HuH-7.5 (cell line): ENCODE measurements at regions not wholly inside any gene's neighbourhood (a gene's known extent, or its start where the extent isn't known, plus 50 kb on each side); places are given as distances from the start of the nearest gene placed in this dataset.

Source experiments
- DNase-seq: peaks from one replicate; pipeline ENCODE4 v3.0.0; 2011; ENCODE audit warnings: low spot score

DNA sequence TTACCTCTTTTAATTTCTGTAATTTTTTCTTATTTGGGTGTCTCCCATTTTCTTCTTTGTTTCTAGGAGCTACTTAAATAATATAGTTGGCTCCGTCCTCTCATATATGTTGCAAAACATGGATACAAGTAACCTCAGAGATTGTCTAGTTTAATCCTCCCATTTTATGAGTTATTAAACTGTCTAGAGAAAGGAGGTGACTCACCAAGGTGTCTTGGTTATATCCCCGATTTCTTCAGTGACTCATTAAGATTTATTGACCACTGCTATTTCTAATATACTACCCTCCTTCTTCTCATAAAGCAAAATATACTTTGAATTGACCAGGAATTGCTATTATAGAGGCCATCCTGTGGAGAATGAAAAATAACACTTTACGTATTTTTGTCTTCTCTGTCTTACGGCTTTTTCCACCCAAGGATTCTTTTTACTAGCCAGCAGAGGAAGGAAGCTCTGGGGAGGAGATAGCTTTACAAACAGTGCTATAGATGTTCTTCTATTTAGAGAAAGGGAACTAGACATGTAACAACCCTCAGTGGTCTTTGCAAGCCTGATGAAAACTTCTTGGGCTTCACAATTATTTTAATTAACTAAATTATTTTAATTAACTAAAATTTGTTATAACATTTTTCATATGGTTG, 300.4 kb upstream of the TNP1 start:
- DNase-seq = no peak

DNA sequence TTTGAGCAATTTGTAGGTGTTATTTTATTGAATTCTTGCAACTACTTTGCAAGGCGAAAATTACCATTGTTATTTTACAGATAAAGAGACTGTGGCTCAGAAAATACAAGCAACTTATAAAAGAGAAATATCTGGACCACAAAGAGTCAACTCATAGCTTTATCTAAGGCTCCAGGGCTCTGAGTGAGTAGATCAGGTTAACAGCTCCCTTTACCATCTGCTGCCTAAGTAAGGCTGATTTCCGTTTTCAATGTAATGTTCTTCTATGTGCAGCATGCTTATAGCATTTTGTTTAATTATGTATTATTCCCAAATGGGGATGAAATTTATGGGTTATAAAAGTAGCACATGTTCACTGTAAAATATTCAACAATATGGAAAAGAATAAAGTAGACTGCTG, 299.1 kb upstream of the TNP1 start:
- DNase-seq = no peak

DNA sequence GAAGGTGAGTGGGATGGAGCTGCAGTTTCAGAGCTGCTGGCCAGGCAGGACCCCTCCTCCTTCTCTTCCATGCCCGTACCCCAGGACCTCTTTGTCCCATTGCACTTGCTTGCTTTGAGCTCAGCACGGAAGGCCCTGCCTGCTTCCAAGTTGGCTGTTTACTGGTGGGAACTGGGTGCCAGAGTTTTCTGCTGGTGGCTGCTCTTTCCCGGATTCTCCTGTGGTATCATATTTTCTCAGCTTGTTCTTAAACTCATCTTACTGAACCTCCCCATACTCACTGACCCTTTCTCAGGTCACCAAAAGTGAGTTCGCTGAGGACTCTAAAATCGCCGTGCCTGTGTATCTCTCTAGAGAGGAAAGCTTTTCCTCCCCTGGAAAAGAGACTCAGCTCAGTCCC, 297.7 kb upstream of the TNP1 start:
- DNase-seq = no peak

DNA sequence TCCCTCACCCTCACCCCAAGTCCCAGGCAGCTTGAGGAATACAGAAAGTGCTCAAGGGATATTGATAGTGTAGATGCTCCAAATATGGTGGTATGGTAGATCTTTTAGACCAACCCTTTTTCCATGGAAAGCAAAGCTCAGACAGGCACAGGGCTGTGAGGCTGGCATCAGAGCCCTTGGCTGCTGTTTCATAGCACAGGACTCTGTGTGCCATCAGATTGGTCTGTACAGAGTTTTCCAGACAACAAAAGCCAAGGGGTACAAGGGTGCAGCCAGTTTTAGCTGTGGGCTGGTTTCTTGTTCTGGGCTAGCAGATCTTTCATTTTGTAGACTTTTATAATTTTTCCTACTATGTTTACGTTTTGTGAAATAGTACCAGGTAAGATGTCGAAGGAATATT, 296.9 kb upstream of the TNP1 start:
- DNase-seq = no peak

DNA sequence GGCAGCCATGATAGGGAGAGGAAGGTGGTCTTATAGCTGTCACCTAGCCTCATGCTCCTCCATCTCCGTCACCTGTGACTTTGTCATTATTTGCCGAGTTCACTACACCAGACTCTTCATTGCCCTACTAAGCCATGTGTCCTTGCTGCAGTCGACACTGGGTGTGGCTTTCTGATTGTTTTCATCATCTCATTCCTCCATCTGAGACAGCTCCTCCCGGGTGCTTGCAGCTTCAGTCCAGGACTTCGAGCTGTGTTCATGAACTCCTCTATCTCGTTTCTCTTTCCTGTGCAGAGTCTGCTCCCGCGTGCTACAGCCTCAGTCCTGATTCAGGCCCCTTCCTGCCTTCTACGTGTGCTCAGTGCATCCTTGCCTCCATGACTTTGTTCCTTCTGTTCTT, 295.1 kb upstream of the TNP1 start:
- DNase-seq = no peak

DNA sequence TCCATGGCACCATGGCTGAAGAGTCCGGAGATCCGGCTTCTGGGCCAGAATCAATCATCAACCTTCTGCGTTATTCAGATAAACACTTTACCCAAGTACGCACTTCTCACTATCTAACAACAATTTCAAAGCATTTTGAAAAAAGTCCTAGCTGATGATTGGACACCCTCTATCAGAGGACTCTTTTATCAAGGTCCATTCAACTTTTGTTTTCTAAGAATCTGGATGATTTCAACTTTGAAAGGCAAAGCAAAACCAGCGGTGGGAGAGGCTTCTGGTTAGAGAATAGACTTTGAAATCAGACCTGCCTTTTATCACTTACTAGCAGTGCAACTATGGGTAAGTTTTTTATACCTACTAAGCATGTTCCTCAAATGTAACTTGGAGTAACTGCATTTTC, 293.6 kb upstream of the TNP1 start:
- no peak for DNase-seq

DNA sequence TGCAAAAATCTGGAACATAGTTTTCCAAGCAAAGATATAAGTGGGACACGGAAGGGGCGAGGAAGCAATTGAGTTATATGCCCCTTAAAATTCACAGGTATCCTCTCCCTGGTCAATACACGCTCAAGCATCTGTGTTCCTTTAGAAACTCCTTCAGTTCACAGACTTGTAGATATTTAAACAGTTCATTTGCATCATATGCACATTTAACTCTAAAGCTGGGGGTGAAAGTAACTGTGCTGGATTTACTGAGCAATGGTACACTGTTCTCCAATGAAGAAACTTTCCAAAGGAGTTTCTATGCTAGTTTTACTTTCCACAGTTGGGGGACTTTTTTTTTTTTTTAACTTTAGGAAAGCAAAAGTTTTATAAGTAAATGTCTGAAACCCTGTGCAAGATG, 293.0 kb upstream of the TNP1 start:
- no peak for DNase-seq

DNA sequence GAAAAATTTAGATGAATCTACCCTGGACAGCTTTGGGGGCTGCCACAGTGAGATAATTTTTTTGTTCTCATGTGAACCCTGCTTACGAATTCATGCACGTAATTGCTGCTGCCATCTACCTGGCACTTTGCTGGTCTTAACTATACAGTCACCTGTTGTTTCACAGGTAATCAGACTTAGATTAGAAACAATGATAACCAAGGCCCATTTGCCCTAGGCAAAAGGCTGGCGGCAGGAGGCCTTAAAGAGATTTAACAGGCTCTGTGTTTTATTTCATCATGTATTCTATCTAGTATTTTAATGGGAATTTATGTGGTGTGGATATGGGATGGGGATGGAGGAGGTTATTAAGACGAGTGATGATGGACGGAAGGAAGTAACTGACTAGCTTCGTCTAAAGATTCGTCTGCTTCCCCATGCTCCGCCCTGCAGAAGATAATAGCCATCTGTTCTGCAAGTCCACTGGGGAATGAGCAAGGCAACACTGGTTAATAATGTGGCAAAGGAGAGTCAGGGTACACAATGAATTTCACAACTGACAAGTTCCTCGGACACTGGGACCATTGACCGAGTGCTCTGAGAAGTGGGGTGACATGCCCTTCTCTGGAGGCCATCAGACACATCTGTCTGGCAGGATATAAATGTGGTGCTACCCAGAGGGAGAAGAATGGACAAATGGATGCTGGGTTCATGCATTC, 291.8 kb upstream of the TNP1 start:
- no peak for DNase-seq

DNA sequence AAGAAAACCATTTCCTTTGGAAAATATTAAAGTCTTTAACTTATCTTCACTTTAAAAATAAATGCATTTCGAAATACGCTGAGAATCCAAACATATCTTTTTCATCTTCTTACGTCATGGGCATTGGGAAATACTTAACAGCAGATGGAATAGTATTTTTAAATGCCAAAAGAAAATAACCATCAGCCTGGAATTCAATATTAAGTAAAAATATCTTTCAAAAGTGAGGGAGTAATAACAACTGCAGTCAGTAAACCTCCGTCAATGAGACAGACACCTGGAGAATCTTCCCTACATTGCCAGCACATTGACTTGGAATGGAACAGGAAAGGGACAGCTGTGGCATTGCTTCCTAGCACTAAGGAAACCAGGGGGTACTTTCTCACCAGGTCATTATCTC, 290.4 kb upstream of the TNP1 start:
- no peak for DNase-seq

DNA sequence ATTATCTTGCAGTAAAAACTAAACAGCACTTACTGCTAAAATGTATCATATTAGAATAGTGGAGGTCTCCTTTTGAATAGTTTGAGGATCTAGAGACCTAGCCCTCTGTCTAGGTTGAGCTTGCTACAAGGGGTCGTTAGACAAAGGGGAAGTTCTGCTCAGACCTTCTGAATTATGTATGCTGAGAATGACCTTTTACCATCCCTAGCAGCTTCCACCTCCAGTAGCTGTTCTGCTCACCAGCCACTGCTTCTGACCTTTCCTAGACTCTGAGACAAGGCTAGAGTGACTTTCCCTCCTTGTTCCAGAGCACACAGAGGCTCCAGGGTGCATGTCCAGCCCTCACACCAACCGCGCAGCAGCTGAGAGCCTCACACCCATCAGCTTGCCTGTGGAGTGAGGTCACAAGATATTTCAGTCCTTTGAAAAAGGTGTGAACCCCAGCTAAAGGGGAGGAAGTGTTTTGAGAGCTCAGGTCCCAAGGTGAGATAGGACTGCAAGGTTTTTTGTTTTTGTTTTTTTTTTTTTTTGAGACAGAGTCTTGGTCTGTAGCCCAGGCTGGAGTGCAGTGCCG, 289.3 kb upstream of the TNP1 start:
- no peak for DNase-seq

DNA sequence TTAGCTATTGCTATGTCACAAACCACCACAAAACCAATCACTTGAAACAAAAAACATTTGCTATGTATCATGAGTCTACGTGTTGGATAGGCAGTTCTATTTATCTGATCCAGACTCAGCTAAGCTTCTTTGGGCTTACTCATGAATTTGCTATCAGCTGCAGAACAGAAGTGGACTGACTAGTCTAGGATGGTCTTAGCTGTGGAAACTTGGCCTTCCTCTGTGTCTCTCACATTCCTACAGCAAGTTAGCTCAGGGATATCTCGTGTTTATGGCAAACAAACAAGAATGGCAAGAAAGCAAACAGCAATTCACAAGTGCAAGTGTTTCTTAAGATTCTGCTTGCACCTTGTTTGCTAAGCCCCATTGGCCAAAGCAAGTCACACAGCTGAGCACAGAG, 288.0 kb upstream of the TNP1 start:
- no peak for DNase-seq

DNA sequence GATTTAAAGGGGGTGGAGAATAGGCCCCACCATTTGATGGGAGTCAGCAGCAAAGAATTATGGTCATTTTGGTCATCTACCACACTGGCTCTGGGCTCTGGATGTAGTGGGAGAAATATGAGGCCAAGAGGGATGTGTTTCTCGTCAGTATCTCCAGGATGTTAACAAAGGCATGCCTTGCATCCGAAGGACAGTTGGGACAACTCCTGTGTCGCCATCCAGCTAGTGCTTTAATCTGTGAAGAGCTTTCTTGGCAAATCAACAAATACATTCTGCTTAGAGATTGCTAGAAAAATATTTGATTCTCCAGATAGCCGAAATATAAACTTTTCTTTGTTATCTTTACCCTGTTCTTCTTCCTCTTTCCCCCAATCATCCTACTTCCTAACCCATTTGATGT, 287.1 kb upstream of the TNP1 start:
- DNase-seq = no peak

DNA sequence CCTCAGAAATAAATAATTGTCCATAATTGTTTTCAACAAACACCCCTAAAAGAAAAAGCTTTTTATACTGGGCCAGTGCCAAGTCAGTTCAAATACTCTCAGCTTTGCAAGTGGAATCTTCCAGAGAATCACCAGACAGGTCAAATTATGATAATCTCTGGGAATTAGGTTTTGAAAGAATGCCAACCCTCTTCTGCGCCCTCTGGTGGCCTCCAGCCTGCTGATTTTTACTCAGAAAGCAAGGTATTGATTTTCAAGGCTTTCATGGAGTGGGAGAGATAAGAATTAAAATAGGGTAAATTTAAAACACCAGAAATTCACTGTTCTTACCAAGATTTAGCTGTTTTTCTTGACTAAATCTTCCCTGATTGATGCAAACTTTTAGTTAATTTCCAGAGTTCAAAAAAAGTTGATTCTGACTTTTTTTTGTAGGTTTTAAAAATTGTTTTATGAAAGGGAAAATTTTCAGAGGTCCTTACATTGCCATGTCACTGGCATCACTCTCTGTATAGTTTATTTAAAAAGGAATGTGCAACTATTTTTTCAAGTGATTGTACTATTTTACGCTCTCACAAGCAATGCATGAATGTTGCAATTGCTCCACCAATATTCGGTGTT, 282.9 kb upstream of the TNP1 start:
- peak; percentile 7 for DNase-seq

DNA sequence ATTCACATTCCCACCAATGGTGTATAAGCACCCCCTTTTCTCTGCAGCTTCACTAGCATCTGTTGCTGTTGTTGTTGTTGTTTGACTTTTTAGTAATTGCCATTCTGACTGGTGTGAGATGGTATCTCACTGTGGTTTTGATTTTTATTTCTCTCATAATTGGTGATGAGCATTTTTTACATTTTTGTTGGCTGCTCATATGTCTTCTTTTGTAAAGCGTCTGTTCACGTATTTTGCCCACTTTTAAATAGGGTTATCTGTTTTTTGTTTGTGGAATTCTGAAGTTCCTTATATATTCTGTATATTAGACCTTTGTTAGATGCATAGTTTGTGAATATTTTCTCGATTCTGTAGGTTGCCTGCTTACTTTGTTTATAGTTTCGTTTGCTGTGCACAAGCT, 278.4 kb upstream of the TNP1 start:
- DNase-seq = no peak

DNA sequence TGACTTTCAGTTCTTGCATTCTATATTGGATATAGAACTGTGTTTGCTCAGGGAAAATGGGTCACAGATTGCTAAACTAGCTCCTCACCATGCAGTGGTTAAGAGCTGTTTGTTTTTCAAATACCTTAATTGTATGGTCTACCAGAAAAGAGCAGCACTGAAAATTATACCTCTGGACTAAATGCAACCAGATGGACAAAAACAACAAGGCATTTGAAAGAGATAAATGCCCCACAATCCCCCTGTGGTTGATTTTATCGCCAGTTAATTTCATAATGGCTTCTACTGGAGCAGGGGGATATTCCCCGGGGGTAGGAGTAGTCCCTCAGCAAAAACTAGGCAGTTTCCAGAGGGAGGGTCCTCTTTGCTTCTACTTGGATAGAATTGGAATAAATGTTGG, 267.9 kb upstream of the TNP1 start:
- no peak for DNase-seq

DNA sequence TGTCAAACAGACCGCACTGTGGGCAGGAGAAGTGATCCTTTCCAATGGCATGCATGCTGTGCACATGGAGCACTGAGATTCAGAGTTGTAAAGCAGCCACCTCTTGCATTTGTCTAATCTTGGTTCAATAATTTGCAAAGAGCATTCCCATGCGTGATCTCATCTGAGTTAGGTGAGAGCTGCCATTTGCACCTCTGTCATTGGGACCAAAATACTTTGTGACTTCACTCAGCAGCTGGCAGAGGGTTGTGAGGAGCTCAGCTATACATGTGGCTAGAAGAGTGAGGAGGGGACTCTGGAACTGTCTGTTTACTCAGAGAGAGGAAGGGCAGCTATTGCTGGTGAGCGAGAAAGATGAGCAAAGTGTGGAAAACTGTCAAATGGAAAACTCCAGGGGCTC, 265.1 kb upstream of the TNP1 start:
- no peak for DNase-seq

DNA sequence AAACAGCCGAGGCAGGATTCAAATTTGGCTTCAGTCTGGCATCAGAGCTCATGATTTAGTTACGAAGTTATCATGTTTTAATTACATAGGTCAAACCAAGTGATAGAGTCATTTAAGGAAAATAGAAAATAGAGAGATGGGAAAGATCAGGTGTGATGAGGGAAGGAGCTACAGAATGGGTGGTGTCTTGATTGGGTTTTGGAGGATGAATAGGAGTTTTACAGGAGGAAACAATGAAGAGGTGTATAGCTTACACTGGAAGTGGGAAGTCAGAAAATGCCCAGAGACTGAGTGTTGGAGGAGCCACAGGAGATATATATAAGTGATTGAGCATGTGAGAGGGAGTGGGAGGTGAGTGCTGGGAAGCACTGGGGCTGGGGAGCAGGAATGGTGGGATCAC, 264.2 kb upstream of the TNP1 start:
- DNase-seq = no peak

DNA sequence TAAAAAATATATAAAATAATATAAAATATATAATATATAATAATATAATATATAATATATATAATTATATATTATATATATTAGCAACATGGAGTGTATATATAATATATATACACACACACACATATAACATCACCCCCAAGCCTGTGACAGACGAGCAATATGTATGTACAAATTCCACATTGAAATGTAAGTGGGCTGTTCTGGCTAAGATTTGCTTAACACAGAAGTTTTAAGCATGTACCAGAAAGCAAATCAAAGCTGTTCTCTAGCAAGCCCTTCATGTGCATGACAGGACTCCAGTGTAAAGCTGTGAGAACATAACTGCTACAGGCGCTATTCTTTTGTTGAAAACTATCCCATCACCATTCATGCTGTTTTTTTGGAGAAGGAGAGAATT, 261.7 kb upstream of the TNP1 start:
- no peak for DNase-seq

DNA sequence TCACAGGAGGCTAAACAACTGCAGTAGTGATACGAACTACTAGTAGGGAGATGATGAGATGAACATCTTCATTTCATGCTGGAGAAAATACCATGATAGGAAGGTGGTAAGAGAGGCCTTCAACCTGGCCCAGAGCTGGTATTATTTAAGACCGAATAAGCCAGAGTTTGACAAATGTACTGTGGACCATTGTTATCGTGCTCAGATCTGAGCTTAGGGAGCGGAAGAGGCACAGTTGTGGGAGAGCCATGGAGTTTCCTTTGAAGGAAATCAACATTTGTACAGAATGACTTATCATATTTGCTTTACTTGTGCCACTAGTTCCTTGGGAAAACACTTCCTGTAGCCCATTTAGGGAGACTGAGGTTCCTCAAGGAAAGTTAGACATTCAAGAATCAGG, 260.6 kb upstream of the TNP1 start:
- DNase-seq = no peak

DNA sequence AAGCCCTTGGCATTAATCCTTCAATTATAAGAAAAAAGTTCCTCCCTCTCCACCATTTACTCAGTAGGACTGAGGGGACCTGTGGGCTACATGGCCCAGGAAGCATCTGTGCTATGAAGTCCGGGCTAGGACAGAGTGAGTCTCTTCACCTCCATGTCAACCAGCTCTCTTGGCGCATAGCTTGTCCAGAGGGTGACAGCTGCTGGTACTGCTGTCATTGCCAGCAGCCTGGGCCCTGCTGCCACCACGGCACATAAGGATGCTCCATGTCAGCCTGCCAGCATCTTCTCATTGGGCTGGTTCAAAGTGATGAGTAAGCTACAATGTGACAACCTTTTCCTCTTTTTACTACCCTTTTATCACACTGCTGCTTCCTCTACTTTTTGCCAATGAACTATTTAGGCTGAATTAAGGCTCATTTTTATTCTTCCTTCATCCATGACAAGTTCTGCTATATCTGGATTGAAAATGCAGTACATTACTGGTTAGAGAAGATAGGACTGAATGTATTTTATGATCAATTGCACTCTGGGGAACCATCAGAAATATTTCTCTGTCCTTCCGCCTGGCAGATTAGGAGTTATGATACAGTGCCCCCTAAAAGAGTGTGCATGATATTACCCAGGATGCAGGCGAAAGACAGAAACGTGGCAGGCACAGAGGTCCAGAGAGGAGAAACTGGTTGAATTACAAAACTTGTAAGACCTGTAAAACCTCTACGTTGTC, 258.9 kb upstream of the TNP1 start:
- DNase-seq = no peak

DNA sequence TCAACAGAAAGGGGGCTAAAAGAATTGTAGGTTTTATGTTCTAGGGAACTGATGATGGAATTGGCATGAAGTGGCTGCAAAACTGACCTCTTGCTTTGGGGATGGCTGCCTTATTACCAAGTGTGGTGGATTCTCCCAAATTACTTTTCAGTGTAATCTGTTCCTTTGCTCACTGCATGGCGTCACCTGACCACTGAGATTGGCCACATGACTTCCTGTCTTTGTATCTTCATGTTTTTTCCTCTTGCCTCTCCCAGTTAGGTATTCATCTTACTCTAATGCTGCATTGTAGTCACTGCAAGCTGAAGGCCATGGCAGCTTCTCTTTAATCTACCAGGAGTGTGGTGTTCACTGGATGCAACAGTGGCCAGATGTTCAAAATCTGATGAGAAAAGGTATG, 257.7 kb upstream of the TNP1 start:
- no peak for DNase-seq

DNA sequence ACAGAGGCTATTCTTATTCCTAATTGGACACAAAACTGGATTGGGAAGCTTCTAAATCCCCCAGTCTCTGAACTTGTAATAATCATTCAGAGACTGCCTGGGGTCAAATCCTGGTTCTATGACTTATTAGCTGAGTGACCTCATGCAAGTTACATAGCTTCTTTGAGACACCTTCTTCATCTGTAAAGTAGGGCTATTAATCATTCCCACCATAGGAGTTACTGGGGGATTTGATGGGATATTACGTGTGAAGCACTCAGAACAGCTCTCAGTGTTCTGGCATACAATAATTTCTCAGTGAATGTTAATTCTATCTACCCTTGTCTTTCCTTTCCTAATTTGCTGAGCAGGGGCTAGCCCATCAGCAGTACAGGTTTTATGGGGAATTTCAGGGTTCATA, 256.7 kb upstream of the TNP1 start:
- no peak for DNase-seq

DNA sequence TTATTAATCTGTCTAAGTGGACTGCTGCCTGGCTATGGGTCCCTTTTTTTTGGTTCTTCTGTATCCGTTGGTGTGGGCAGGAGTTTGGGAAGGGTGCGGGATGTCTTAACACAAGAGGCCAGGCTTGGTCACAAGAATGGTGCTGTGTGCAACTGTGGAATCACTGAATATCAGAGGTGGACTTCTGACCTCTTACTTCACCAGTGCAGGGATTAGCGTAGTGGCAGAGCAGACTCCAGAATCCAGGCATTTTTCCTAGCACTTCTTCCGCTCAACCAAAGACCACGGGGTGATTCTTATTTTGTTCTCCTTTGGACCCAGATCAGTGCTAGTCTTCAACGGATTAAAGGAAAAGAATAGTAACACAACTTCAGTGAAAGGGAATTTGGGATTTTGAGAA, 254.3 kb upstream of the TNP1 start:
- no peak for DNase-seq
